ENCODE measurements at regions not wholly inside any gene's neighbourhood (a gene's known extent, or its start where the extent isn't known, plus 50 kb on each side); places are given as distances from the start of the nearest gene placed in this dataset.

DNA sequence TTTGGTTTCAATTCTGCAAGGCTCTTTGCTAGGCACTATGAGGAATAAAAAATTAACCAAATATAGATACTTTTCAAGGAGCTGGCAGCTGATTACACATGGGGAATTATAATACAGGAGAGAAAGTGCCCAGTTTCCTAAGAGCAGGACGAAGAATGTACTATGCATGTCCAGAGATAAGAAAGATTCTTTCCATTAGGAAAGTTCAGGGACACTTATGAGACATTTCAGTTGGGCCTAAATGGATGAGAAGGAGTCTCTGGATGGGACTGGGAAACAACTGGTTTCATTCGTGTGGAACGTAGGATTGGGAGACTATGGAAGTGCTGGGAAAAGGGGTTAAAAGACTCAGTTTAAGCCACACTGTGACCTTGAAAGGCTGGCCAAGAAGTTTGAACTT, 63.5 kb upstream of the MROH9 start:
- TF ChIP-seq, protein P1, sequence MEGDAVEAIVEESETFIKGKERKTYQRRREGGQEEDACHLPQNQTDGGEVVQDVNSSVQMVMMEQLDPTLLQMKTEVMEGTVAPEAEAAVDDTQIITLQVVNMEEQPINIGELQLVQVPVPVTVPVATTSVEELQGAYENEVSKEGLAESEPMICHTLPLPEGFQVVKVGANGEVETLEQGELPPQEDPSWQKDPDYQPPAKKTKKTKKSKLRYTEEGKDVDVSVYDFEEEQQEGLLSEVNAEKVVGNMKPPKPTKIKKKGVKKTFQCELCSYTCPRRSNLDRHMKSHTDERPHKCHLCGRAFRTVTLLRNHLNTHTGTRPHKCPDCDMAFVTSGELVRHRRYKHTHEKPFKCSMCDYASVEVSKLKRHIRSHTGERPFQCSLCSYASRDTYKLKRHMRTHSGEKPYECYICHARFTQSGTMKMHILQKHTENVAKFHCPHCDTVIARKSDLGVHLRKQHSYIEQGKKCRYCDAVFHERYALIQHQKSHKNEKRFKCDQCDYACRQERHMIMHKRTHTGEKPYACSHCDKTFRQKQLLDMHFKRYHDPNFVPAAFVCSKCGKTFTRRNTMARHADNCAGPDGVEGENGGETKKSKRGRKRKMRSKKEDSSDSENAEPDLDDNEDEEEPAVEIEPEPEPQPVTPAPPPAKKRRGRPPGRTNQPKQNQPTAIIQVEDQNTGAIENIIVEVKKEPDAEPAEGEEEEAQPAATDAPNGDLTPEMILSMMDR (IDR thresholded peaks at IDR 0.05; ENCODE audit: low read length) = no peak
- no peak for TF ChIP-seq EZH2 (IDR thresholded peaks at IDR 0.05; ENCODE audit: borderline replicate concordance, low read length)

Data from OCI-LY1 (cell line).